Stimulated activated CD8-positive, alpha-beta memory T cell treated with anti-CD3 and anti-CD28 coated beads, Interleukin-7, amount 100 ng/mL, for 4 hours (primary cell): ENCODE measurements at regions not wholly inside any gene's neighbourhood (a gene's known extent, or its start where the extent isn't known, plus 50 kb on each side); places are given as distances from the start of the nearest gene placed in this dataset.
"Not testable (repeated sequence)": the region's sequence is repeated elsewhere in the genome, so short reads cannot be mapped to it uniquely, and the experiment has no call there.

ENCODE experiments used
- DNase-seq, 2 donors: peaks; one replicate each; pipeline ENCODE4 v3.0.0-alpha.2; 2020; ENCODE audit warnings: low read depth in 2 of 2

DNA sequence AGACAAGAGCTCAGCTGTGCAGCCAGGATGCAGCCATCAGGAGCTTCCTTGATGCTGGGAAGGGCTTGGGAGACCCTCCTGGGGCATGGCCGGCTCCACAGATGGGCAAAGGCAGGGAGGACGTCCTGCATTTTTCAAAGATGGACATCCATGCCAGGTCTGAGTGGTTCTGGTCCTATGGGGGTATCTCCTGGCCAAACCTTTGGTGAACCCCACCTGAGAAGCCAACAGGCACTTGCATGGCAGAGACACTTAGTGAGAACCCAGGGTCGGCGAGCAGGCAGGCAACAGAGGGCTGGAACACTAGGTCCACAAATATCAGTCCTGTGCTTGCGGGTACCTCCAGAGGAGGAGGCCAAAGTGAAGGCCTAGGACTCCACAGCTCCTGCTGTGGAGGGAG, 70.0 kb downstream of the KCTD15 start:
- no peak for DNase-seq

DNA sequence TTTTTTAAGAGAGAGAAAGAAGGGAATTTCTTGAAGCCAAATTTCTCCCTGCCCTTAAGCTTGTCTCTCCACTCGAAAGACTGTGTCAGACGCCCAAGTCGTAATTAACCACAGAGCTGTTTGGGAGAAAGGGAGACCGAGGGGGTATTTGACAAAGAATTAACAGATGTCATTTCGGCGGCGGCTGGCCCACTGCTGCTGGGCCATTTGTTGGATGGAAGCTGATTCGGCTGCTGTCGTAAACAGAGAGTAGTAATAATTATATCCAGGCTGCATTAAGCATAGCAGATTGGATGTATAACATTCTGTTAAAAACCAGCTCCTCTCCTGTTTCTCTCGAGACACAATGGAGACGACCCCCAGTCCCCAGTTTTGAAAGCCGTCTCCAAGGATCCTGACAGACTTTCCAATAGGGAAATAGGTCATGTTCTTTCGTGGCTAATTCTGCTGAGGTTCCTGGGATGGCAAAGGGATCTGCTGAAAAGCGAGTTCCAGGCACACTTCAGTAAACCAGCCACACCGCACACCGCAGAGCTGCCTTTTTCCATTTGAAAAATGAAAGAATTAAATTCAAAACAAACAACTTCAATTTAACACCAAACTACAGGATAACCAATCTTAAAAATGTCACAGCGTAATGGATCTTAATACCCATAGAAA, 71.5 kb downstream of the KCTD15 start:
- no peak for DNase-seq

DNA sequence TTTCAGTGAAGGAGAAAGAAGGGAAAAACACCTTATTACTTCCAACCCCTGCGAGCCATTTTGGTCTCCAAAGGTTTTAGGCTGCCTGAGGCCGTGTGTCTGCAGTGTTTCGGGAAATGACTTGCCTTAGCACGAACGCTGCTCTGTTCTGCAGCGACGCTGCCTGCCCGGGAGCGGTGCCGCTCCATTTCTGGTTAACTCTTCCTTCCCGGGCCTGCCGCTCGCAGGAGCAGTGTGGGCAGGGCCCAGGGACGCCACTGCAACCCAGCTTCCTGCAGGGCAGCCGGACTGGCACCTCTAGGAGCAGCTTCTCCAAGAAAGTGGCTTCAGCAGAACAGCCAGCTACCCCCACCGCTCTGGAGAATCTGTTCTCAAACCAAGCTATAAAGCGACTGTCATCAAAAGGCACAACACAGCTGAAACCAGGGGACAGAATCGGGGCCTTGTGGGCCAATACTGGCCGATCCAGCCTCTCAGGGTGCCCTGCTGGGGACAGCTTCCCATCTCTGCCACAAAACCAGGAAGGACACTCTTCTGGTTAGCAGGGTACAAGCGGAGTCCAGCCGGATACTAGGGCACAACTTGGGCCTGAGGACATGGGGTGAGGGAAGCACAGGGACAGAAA, 72.2 kb downstream of the KCTD15 start:
- DNase-seq = no peak

DNA sequence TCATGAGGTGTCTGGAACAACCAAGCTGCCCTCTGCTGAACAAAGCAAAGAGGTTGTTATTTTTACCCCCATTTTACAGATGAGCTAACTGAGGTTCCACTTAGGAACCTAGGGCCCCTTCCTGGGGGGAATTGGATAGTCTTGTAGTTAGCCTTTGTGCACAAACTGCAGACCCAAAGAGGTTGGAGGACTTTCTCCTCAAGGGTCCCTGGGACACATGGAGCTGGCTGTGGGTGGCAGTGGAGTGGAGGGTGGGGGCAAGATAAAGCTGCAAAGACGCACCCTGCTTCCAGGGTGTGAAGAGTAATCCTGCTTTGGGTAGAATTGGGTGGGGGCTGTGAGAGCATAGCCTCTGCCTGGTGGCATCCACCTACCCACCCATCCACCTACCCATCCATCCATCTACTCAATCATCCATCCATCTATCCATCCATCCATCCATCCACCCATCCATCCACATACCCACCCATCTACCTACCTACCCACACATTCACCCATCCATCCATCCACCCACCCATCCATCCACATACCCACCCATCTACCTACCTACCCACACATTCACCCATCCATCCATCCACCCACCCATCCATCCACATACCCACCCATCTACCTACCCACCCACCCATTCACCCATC, 73.7 kb downstream of the KCTD15 start:
- DNase-seq = not testable (repeated sequence)

DNA sequence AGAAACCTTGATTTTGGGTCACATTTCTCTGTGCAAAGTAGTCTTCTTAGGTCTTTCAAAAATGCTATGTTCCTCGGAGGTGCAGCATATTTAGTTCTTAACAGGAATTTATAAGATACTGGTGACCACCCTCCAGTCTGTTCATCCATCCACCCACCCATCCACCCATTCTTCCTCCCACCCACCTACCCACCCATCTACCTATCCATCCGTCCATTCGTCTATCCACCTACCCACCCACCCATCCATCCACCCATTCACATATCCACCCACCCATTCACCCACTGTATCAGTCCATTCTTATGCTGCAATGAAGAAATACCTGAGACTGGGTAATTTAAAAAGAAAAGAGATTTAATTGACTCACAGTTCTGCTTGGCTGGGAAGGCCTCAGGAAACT, 74.9 kb downstream of the KCTD15 start:
- no peak for DNase-seq

DNA sequence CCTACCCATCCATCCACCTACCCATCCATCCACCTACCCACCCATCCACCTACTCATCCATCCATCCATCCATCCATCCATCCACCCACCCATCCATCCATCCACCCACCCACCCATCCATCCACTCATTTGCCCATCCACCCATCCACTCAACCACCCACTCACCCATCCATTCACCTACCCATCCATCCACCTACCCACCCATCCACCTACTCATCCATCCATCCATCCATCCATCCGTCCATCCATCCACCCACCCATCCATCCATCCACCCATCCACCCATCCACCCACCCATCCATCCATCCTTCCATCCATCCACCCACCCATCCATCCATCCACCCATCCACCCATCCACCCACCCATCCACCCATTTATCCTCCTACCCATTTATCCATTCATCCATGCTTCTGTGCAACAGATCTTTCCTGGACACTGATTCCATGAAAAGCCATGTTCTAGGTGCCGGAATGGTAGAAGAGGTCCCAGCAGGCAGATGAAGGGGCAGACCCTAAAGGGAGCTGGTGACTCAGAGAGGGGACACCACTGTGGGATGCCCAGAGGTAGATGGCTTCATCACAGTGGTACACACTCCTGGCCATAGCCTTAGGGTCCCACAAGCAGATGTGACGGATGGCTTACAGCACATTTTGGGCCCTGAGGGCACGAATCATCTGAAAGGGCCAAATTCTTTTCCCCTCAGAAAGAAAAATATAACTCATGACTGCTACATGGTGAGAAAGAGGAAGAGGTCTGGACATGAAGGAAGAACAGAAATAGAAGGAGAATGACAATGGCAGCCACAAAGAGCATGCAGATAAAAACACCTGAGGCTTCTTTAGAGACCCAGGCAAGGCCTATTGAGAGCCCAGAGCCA, 76.0 kb downstream of the KCTD15 start:
- no peak for DNase-seq

DNA sequence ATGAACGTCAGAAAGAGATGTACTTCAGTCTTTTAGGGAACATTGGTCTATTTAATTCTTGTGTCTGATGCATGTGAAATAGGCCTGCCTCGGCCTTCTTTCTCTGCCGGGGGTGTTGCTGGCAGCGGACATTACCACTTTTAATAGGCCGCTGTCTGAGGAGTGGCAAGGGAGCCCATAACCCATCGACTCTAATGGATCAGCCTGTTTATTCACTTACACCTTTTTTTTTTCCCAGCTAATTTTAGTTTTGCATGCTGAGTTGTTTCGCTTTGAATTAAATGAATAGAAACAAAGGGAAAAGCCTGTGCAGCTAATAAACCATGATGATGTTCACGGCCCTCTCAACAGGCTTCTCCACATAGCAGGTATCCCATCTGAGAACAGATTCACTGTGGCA, 78.4 kb downstream of the KCTD15 start:
- no peak for DNase-seq

DNA sequence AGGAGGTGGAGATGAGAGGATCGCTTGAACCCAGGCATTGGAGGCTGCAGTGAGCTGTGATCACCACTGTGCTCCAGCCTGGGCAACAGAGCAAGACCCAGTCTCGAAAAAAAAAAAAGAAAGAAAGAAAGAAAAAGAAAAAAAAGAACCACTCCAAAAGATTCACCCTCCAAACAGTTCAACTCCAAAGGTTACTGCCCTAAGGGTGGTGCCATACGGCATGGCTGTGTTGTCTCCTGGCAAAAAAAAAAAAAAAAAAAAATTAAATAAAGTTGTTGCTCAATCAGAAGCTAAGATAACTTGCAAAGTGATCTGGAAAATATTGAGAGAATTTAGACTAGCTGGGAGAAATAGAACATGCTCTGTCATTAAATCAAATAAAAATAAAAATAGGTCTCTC, 79.5 kb downstream of the KCTD15 start:
- DNase-seq = no peak

DNA sequence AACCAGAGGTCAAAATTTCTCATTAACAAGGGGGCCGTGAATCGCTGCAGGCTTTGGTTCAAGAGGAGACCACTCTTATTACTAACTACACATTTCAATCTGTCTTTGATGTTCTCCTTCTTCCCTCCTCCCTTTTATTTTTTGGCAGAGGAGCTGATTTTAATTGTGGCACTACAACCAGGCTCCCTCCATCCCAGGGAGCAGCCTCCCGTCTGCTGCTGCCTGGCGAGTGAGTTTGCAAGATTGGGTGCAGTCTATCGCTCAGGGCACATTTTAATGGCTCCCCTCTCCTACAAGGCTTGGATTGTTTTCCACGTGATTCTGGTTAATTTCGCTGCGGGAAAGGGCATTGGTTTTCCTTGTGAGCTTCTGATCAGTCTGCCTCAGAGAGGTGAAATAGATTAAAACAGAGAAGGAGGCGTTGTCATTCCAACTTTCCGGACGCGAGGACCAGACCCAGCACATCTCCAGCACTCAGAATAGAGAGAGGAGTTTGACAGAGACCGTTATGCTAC, 81.4 kb downstream of the KCTD15 start:
- no peak for DNase-seq

DNA sequence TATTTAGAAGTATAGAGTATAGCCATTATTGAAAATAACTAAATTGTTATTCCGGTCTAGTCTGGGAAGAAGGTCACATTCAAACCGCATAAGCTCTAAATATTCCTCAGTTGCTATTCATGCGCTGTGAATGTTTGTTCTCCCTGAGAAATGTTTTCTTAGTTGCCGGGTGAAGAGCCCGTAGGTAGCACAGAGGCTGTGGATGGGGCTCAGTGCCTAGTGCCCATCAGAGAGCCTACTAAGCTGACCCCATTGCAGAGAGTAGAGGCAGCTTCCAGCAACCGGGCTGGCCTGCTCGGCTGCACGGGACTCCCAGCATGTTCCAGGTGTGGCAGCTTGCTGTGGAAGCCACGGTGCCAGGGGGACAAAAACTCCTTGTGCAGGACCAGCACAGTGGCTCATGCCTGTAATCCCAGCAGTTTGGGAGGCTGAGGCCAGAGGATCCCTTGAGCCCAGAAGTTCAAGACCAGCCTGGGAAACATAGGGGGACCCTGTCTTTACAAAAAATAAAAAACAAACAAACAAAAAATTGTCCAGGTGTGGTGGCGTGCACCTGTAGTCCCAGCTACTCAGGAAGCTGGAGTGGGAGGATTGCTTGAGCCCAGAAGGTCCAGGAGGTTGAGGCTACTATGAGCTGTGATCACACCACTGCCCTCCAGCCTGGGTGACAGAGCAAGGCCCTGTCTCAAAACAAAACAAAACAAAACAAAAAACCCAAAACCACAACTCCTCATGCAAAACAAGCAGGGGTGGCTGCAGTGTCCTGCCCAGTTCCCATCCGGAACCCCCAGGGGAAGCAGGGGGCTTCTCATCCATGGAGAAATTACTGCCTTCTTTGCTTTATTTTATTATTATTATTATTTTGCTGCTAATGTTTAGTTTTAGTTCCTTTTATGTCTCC, 82.5 kb downstream of the KCTD15 start:
- DNase-seq = no peak

DNA sequence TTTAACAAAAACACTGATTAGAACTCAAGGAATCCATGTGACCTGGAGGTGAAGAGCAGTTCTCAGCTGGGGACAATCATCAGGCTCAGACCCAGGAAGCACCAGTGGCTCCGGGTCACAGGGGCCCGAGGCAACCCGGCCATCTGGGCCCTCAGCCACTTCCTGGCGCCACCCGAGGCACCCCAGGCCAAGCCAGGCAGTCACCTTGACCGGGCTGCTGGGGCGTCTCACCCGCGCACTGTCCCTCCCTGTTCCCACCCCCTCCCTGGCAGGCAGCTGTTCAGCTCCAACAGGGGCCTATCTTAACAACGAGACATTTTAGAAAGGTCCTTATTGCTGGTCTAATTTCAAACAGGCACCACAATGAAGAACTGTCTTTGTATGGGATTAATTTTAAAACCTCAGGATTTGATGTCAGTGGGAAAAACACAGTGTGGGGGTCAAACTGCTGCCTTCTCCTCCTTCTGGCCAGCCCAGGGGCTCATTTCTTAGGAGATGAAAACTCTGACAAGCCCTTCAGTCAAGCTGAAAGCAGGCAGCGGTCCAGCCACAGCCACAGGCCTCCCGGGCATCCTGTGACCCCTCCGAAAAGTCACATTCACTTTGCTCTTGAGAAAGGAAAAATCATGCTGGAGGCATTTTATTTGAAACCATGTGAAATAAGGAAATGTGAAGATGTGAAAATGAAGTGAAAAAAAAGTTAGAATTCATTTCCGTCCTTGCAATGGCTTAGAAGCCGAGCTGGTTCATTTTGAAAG, 83.3 kb downstream of the KCTD15 start:
- DNase-seq = no peak

DNA sequence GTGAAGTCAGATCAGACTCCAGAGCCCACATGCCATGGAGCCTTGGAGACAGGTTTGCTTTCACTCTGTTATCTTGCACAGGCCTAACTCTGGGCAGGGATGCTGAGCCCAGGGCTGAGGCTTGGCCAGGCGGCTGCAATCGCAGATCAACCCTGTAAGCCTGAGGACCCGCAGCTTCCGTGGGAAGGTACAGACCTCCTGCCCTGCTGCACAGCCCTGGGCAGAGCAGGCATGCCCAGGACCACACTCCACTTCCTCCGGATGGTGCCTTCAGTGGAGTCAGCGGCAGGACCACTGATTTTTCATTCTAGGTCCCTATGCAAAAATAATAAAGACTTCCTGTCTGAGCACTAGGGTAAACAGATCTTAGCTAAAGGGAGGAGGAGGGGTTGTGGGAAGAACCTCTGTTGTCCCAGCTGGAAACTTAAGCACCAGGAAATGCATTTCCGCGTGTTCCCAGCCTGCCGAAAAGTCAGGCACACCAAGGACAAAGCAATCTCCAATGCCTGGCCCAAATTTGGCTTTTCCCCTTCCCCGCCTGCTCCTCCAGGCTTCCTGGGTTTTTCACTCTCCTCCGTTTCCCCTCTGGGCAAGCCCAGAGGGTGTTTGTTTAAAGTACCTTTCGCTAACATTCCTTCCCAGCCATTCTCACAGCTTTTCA, 87.3 kb downstream of the KCTD15 start:
- DNase-seq = no peak

DNA sequence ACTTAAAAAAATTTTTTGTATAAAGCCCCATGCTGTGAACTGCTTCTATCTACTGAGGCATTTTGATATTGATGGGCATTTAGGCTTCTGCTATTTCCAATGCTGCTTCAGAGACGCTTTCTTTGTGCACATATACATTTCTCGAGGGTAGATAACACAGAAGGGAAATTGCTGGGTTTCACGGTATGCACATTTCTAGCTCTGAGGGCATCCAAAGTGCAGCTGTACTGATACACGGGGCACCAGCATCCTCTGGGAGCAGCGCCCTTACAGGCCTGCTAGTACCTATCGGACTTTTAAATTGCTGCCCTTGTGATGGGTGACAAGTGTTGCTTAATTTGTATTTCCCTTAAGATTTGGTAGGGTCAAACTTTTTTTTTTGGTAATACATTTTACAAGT, 88.6 kb downstream of the KCTD15 start:
- no peak for DNase-seq

DNA sequence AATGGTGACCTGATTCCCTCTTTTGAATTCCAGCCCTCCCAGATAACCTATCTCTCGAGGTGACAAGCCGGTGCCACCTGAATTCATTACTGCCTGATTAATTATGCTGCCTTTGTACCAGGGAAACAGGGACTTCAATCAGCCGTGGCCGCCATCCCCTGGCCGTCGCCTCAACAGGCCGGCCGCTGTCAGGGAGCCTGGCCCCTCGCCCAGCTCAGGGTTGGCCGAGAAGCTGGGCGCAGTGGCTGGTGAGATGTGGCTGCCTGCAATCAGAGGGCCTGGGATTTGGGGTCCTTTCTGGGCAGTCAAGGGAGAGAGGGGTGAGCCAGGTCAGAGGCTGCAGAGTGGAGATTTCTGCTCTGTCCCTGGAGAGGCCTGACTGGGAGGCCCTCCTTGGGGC, 91.2 kb downstream of the KCTD15 start:
- DNase-seq = no peak

DNA sequence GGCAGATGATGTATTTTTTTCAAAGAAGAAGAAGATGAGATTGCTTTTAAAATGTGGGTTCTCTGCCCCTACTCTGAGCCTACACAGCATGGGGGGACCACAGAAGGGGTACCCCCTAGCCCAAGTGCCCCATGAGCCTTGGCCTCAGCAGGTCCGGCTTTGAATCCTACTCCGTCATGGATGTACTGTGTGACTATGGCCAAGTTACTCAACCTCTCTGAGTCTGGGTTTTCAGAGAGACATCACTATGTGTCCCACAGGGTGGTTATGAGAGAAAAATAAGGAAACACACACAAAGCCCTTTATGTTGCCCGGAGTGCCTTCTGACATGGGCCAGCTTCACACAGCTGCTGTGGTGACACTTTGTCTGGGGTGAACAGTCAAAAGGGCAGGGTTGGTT, 92.0 kb downstream of the KCTD15 start:
- no peak for DNase-seq

DNA sequence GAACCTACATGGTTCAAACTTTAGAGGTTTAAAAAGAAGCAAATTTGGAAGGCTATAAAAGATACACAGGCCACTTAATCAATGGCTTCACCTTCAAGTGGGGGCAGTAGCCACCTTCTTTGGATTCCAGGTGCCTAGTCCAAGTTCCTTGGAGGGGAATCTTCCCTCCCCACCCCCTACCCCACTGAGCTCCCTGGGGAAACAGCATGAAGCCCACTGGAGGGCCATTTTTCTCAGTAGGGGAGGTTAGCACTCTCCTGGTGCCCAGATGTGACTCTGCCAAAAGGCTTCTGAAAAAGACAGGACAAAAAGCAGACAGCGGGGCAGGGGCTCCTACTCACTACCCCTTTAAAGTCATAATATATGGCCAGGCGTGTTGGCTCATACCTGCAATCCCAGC, 93.9 kb downstream of the KCTD15 start:
- DNase-seq = no peak

DNA sequence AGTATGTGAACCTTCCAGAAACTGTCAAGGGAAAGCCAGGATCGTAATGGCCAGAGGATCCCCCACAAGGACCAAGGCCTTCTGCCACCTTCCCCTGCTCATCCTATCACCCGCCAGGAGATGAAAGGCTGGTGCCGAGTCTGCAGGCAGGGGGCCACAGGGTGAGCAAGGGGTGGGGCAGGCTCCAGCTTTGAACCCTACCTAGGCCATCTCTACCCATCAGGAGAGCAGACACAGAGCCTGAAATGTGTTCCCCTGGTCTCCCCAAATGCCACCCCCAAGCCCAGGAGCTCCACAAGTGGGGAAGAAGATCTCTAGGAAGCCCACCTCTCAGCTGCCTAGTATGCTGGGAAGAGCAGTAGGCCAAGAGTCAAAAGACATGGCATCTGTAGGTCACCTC, 95.1 kb downstream of the KCTD15 start:
- DNase-seq = no peak

DNA sequence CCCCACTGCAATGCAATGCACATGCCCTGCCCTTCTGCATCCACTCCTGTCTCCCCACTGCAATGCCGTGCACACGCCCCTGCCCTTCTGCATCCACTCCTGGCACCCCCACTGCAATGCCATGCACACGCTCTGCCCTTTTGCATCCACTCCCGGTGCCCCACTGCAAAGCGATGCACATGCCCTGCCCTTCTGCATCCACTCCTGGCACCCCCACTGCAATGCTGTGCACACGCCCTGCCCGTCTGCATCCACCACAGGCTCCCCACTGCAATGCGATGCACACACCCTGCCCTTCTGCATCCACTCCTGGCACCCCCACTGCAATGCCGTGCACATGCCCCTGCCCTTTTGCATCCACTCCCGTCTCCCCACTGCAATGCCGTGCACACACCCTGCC, 98.1 kb downstream of the KCTD15 start:
- DNase-seq = no peak

DNA sequence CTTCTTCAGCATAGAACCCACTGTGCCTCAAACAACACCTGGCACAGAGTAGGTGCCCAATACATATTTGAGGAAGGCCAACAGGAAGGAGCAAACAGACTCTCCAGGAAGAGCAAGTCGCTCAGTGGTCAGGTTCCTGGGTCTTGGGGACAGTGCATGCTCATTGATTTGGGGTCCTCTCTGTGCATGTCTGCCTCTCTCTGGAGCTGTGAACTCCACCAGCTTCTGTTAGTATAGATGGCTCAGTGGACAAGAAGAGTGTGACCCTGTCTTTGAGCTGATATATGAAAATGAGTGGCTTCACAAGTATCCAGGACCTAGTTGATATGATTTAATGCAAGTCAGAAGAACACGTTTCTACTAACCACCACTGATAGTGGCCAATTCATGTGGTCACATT, 98.7 kb downstream of the KCTD15 start:
- DNase-seq = no peak
